ENCODE measurements at regions not wholly inside any gene's neighbourhood (a gene's known extent, or its start where the extent isn't known, plus 50 kb on each side); places are given as distances from the start of the nearest gene placed in this dataset.

- TF ChIP-seq CTCF (IDR thresholded peaks at IDR 0.05) (no peak), EP300 (IDR thresholded peaks at IDR 0.05) (no peak), POLR2A (IDR thresholded peaks at IDR 0.05) (no peak)
These were observed 1291.6 kb upstream of the SLC10A2 start for GRCh38 chr13:104357672-104358354.
